ENCODE measurements at regions not wholly inside any gene's neighbourhood (a gene's known extent, or its start where the extent isn't known, plus 50 kb on each side); places are given as distances from the start of the nearest gene placed in this dataset.

DNA sequence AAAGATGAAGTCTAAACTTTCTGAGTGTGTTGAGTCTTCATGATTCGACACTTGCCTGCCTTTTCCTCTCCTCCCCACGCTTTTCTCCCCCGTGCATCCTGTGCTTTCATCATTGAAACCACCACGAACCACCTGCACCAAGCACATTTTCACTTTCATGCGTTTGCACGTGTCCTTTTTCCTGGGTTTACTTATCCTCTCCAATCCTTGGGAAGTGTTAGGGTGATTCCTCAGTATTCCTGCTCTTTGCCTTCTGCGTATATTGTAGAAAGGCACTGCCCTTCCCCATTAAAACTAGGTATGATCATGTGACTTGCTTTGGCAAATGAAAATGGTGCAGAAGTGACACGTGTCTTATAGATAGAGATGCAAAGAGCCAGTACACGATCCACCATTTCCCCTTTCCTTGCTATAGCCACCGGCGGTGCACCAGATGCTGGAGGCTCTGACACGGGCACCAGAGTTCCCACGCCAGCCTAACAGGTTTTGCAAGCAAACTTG, 106.6 kb downstream of the BRMS1L start:
- Histone ChIP-seq H3K36me3 (ENCODE audit: control insufficient read depth in 2 of 3, insufficient read depth in 3 of 3, low read length in 3 of 3) (no peaks in the 10 kb centered on the region), H3K27ac (ENCODE audit: low read depth, low read length) (peak overlapping the region; percentile 57), H3K4me1 (ENCODE audit: control insufficient read depth in 2 of 2, insufficient read depth in 2 of 2, low read length in 2 of 2) (peaks cover 0 to 10% of the 10 kb centered on the region in 2 donors), H3K4me3 (ENCODE audit: low read length) (peak overlapping the region; percentile 63), H3K9me3 (ENCODE audit: control insufficient read depth in 2 of 3, low read length in 3 of 3) (no peaks in the 10 kb centered on the region), H3K27me3 (ENCODE audit: control insufficient read depth in 2 of 2, insufficient read depth in 2 of 2, low read length in 2 of 2) (no peaks in the 10 kb centered on the region)
- Mint-ChIP-seq H3K36me3 (peaks cover 0 to 4% (median 0%) of the 10 kb centered on the region in 5 donors), H3K27ac (peak overlapping the region; percentile 77 to 96 (median 90)), H3K27me3 (peaks cover 0 to 24% (median 0%) of the 10 kb centered on the region in 5 donors), H3K9me3 (peaks cover 0 to 3% (median 0%) of the 10 kb centered on the region in 11 donors), H3K4me3 (peak overlapping the region; percentile 80 to 94 (median 90)), H3K4me1 (peaks cover 6 to 50% (median 30%) of the 10 kb centered on the region in 7 donors)
- DNase-seq (peak in 8 of 9 donors; percentile 22 to 71 (median 66)), ATAC-seq (peak; percentile 76)
- ChIA-PET POLR2A (no interaction called here), CTCF (interaction anchor here (0.6 kb wide), 1 partner anchor 136 kb away, joined by 3 read pairs; no protein-coding TSS in a partner anchor)
- intact Hi-C loops (cut with micrococcal nuclease): loop anchor here in 1 of 2 donors (2.0 kb wide), 2 partner anchors 106 to 388 kb away; partner anchors contain the start of genes BRMS1L and MBIP

DNA sequence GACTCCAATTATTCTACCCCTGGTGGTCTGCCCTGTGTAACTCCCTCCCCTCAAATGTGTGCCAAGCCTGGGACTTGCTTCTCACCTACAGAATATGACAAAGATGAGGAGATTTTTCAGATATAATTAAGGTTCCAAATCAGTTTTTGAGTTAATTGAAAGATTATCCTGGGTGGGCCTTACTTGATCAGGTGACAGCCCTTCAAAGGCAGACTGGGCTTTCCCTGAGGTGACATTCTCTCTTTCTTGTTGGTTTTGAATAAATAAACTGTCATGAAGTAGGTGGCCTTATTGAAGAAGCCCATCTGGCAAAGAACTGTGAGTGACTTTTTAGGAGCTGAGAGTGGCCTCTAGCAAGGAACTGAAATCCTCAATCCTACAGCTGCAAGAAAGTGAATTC, 106.0 kb downstream of the BRMS1L start:
- intact Hi-C loops (cut with micrococcal nuclease): loop anchor here in 1 of 2 donors (2.0 kb wide), 2 partner anchors 105 to 389 kb away; partner anchors contain the start of genes BRMS1L and MBIP
- ATAC-seq (no peak), DNase-seq (no peak)
- Mint-ChIP-seq H3K9me3 (peaks cover 0 to 3% (median 0%) of the 10 kb centered on the region in 11 donors), H3K27ac (peak overlapping the region in 8 of 9 donors; percentile 79 to 96 (median 92)), H3K36me3 (peaks cover 0 to 4% (median 0%) of the 10 kb centered on the region in 5 donors), H3K27me3 (peaks cover 0 to 20% (median 0%) of the 10 kb centered on the region in 5 donors), H3K4me3 (peak overlapping the region in 9 of 10 donors; percentile 80 to 94 (median 91)), H3K4me1 (peaks cover 6 to 50% (median 30%) of the 10 kb centered on the region in 7 donors)
- H3K27me3 ChIP-seq (ENCODE audit: control insufficient read depth in 2 of 2, insufficient read depth in 2 of 2, low read length in 2 of 2): no peaks in the 10 kb centered on the region
- no peaks in the 10 kb centered on the region for H3K9me3 ChIP-seq (ENCODE audit: control insufficient read depth in 2 of 3, low read length in 3 of 3)
- peak overlapping the region; percentile 57 for H3K27ac ChIP-seq (ENCODE audit: low read depth, low read length)
- CTCF ChIA-PET: interaction anchor here (0.6 kb wide), 1 partner anchor 137 kb away, joined by 3 read pairs; no protein-coding TSS in a partner anchor
- no peaks in the 10 kb centered on the region for H3K36me3 ChIP-seq (ENCODE audit: control insufficient read depth in 2 of 3, insufficient read depth in 3 of 3, low read length in 3 of 3)
- POLR2A ChIA-PET: no interaction called here
- peak overlapping the region; percentile 63 for H3K4me3 ChIP-seq (ENCODE audit: low read length)
- H3K4me1 ChIP-seq (ENCODE audit: control insufficient read depth in 2 of 2, insufficient read depth in 2 of 2, low read length in 2 of 2): peaks cover 0 to 10% of the 10 kb centered on the region in 2 donors

DNA sequence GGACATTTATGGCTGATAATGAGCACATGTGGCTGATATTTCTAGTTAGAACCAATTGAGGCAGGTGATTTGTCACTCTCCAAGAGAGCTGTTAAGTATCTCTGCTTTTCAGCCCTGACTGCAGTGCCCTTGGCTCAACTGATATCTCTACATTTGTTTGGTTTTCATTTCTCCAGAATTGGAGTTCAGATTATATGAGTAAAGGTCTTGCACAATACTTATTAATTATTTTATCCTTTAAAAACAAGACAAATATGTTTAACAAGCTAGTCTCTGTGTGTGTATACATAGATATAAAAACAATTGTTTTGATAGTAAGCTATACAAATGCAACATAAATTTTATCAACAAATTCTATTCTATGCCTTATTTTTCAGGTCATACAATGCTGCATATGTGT, 105.2 kb downstream of the BRMS1L start:
- Mint-ChIP-seq H3K4me3 (no peak overlapping the region), H3K9me3 (peaks cover 0 to 3% (median 0%) of the 10 kb centered on the region in 11 donors), H3K27me3 (peaks cover 0 to 15% (median 0%) of the 10 kb centered on the region in 5 donors), H3K27ac (peak overlapping the region in 1 of 9 donors; percentile 34), H3K36me3 (peaks cover 0 to 4% (median 0%) of the 10 kb centered on the region in 5 donors), H3K4me1 (peaks cover 6 to 50% (median 30%) of the 10 kb centered on the region in 7 donors)
- POLR2A ChIA-PET: no interaction called here
- ATAC-seq: no peak
- Histone ChIP-seq H3K27ac (ENCODE audit: low read depth, low read length) (no peak overlapping the region), H3K4me1 (ENCODE audit: control insufficient read depth in 2 of 2, insufficient read depth in 2 of 2, low read length in 2 of 2) (peaks cover 0 to 10% of the 10 kb centered on the region in 2 donors), H3K27me3 (ENCODE audit: control insufficient read depth in 2 of 2, insufficient read depth in 2 of 2, low read length in 2 of 2) (no peaks in the 10 kb centered on the region), H3K9me3 (ENCODE audit: control insufficient read depth in 2 of 3, low read length in 3 of 3) (no peaks in the 10 kb centered on the region), H3K36me3 (ENCODE audit: control insufficient read depth in 2 of 3, insufficient read depth in 3 of 3, low read length in 3 of 3) (no peaks in the 10 kb centered on the region), H3K4me3 (ENCODE audit: low read length) (no peak overlapping the region)
- intact Hi-C loops (cut with micrococcal nuclease): no loop called here
- no peak for DNase-seq
- CTCF ChIA-PET: interaction anchor here (1.2 kb wide), 1 partner anchor 10 kb away, joined by 3 read pairs; no protein-coding TSS in a partner anchor

DNA sequence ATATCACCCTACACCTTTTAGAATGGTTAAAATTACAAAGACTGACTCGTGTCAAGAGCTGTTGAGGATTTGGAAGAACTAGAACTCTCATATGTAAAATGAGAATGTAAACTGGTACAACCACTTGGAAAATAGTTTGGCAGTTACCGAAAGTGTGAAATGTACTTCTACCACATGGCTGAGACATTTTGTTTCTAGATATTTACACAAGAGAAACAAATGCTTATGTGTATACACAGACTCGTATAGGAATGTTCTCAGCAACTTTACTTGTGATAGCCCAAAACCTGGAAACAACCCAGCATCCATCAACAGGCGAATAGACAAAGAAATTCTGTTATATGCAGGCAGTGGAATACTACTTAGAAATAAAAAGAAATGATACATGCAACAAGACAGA, 103.0 kb downstream of the BRMS1L start:
- Histone ChIP-seq H3K4me1 (ENCODE audit: control insufficient read depth in 2 of 2, insufficient read depth in 2 of 2, low read length in 2 of 2) (peaks cover 0 to 10% of the 10 kb centered on the region in 2 donors), H3K36me3 (ENCODE audit: control insufficient read depth in 2 of 3, insufficient read depth in 3 of 3, low read length in 3 of 3) (no peaks in the 10 kb centered on the region), H3K9me3 (ENCODE audit: control insufficient read depth in 2 of 3, low read length in 3 of 3) (no peaks in the 10 kb centered on the region), H3K27me3 (ENCODE audit: control insufficient read depth in 2 of 2, insufficient read depth in 2 of 2, low read length in 2 of 2) (no peaks in the 10 kb centered on the region), H3K27ac (ENCODE audit: low read depth, low read length) (no peak overlapping the region), H3K4me3 (ENCODE audit: low read length) (no peak overlapping the region)
- intact Hi-C loops (cut with micrococcal nuclease): no loop called here
- no peak overlapping the region for H3K4me3 Mint-ChIP-seq
- peaks cover 0 to 4% (median 0%) of the 10 kb centered on the region in 5 donors for H3K36me3 Mint-ChIP-seq
- ChIA-PET CTCF (no interaction called here), POLR2A (no interaction called here)
- peaks cover 6 to 39% (median 25%) of the 10 kb centered on the region in 7 donors for H3K4me1 Mint-ChIP-seq
- no peak for ATAC-seq
- peaks cover 0 to 3% (median 0%) of the 10 kb centered on the region in 11 donors for H3K9me3 Mint-ChIP-seq
- DNase-seq: no peak
- H3K27me3 Mint-ChIP-seq: peaks cover 0 to 12% (median 0%) of the 10 kb centered on the region in 5 donors
- peak overlapping the region in 1 of 9 donors; percentile 60 for H3K27ac Mint-ChIP-seq

DNA sequence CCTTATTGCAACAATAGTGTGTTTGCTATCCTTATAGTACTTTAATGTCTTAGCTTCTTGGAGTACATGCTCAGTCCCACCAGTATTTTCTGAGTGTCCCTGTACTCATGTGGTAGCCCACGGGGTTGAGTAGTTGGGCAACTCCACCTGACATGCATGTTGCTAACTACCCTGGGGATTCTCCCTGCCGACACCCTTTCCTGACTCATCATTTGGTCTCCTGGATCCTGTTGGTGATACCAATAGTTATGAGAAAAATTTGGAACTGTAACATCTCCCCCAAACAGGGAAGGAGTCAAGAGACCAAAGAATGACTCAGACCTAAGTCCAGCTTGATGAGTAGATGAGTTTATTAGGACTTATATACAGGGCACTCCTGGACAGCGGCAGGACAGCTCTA, 101.6 kb downstream of the BRMS1L start:
- intact Hi-C loops (cut with micrococcal nuclease): no loop called here
- DNase-seq (no peak), ATAC-seq (no peak)
- Histone ChIP-seq H3K36me3 (ENCODE audit: control insufficient read depth in 2 of 3, insufficient read depth in 3 of 3, low read length in 3 of 3) (no peaks in the 10 kb centered on the region), H3K4me3 (ENCODE audit: low read length) (no peak overlapping the region), H3K27ac (ENCODE audit: low read depth, low read length) (no peak overlapping the region), H3K9me3 (ENCODE audit: control insufficient read depth in 2 of 3, low read length in 3 of 3) (no peaks in the 10 kb centered on the region), H3K27me3 (ENCODE audit: control insufficient read depth in 2 of 2, insufficient read depth in 2 of 2, low read length in 2 of 2) (no peaks in the 10 kb centered on the region), H3K4me1 (ENCODE audit: control insufficient read depth in 2 of 2, insufficient read depth in 2 of 2, low read length in 2 of 2) (peaks cover 0 to 7% of the 10 kb centered on the region in 2 donors)
- Mint-ChIP-seq H3K27me3 (peaks cover 0 to 12% (median 0%) of the 10 kb centered on the region in 5 donors), H3K4me3 (no peak overlapping the region), H3K27ac (no peak overlapping the region), H3K36me3 (peaks cover 0 to 3% (median 0%) of the 10 kb centered on the region in 5 donors), H3K4me1 (peaks cover 4 to 27% (median 18%) of the 10 kb centered on the region in 7 donors), H3K9me3 (peaks cover 0 to 2% (median 0%) of the 10 kb centered on the region in 11 donors)
- CTCF ChIA-PET: no interaction called here
- POLR2A ChIA-PET: interaction anchor here (0.5 kb wide), 1 partner anchor 99 kb away, joined by 3 read pairs; no protein-coding TSS in a partner anchor

DNA sequence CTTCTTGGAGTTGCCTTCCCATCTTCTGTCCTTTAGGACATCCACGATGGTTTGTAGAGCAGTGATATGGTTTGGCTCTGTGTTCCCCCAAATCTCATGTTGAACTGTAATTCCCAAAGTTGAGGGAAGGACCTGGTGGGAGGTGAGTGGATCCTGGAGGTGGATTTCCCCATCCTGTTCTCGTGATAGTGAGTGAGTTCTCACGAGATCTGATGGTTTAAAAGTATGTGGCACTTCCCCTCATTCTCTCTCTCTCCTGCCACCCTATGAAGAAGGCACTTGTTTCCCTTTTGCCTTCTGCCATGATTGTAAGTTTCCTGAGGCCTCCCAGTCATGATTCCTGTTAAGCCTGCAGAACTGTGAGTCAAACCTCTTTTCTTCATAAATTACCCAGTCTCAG, 99.2 kb downstream of the BRMS1L start:
- Mint-ChIP-seq H3K36me3 (peaks cover 0 to 3% (median 1%) of the 10 kb centered on the region in 5 donors), H3K27ac (peak overlapping the region in 1 of 9 donors; percentile 67), H3K4me3 (no peak overlapping the region), H3K27me3 (peaks cover 0 to 8% (median 0%) of the 10 kb centered on the region in 5 donors), H3K9me3 (peaks cover 0 to 4% (median 2%) of the 10 kb centered on the region in 11 donors), H3K4me1 (peaks cover 0 to 9% (median 3%) of the 10 kb centered on the region in 7 donors)
- H3K9me3 ChIP-seq (ENCODE audit: control insufficient read depth in 2 of 3, low read length in 3 of 3): no peaks in the 10 kb centered on the region
- POLR2A ChIA-PET: no interaction called here
- CTCF ChIA-PET: no interaction called here
- DNase-seq (no peak), ATAC-seq (no peak)
- intact Hi-C loops (cut with micrococcal nuclease): no loop called here
- H3K4me3 ChIP-seq (ENCODE audit: low read length): no peak overlapping the region
- no peaks in the 10 kb centered on the region for H3K27me3 ChIP-seq (ENCODE audit: control insufficient read depth in 2 of 2, insufficient read depth in 2 of 2, low read length in 2 of 2)
- H3K4me1 ChIP-seq (ENCODE audit: control insufficient read depth in 2 of 2, insufficient read depth in 2 of 2, low read length in 2 of 2): no peaks in the 10 kb centered on the region
- no peak overlapping the region for H3K27ac ChIP-seq (ENCODE audit: low read depth, low read length)
- H3K36me3 ChIP-seq (ENCODE audit: control insufficient read depth in 2 of 3, insufficient read depth in 3 of 3, low read length in 3 of 3): no peaks in the 10 kb centered on the region

Measured in naive thymus-derived CD4-positive, alpha-beta T cell (primary cell).